HG03354 (cell line): ENCODE measurements at regions not wholly inside any gene's neighbourhood (a gene's known extent, or its start where the extent isn't known, plus 50 kb on each side); places are given as distances from the start of the nearest gene placed in this dataset.
A peak's percentile ranks its signal among the peaks of the same experiment; 100 is the strongest.
"Not testable (repeated sequence)": the region's sequence is repeated elsewhere in the genome, so short reads cannot be mapped to it uniquely, and the experiment has no call there.

Experiments used
- ATAC-seq: cut with Tn5 transposase; IDR thresholded peaks from one replicate; pipeline ENCODE4 v1.9.1; 2021; ENCODE audit warnings: mild to moderate bottlenecking; ENCODE audit not compliant: unreplicated experiment, poor library complexity, severe bottlenecking

- no peak for ATAC-seq
These were observed 128.3 kb upstream of the ARHGEF3 start for GRCh38 chr3:56929809-56930615.

GRCh38 chr3:56928379-56929068, 126.8 kb upstream of the ARHGEF3 start:
- no peak for ATAC-seq

- no peak for ATAC-seq
These were observed 126.1 kb upstream of the ARHGEF3 start for GRCh38 chr3:56927855-56928254.

GRCh38 chr3:56926947-56927282, 125.2 kb upstream of the ARHGEF3 start:
- no peak for ATAC-seq

GRCh38 chr3:56926243-56926946, 124.6 kb upstream of the ARHGEF3 start:
- no peak for ATAC-seq

- ATAC-seq: not testable (repeated sequence)
These were observed 123.0 kb upstream of the ARHGEF3 start for GRCh38 chr3:56924700-56925099.

- ATAC-seq: no peak
These were observed 121.9 kb upstream of the ARHGEF3 start for GRCh38 chr3:56923526-56924224.

- ATAC-seq: no peak
These were observed 120.1 kb upstream of the ARHGEF3 start for GRCh38 chr3:56921573-56922453.

- no peak for ATAC-seq
These were observed 118.0 kb upstream of the ARHGEF3 start for GRCh38 chr3:56919797-56920195.

GRCh38 chr3:56919137-56919796, 117.5 kb upstream of the ARHGEF3 start:
- ATAC-seq: no peak

- peak; percentile 58 for ATAC-seq
These were observed 116.4 kb upstream of the ARHGEF3 start for GRCh38 chr3:56918111-56918568.

GRCh38 chr3:56917361-56918110, 115.8 kb upstream of the ARHGEF3 start:
- peak; percentile 77 for ATAC-seq

- no peak for ATAC-seq
These were observed 115.1 kb upstream of the ARHGEF3 start for GRCh38 chr3:56916716-56917360.

GRCh38 chr3:56915966-56916586, 114.3 kb upstream of the ARHGEF3 start:
- ATAC-seq: peak; percentile 54

- ATAC-seq: no peak
These were observed 112.9 kb upstream of the ARHGEF3 start for GRCh38 chr3:56914646-56915045.

GRCh38 chr3:56911363-56911762, 109.6 kb upstream of the ARHGEF3 start:
- no peak for ATAC-seq

GRCh38 chr3:56909349-56909748, 107.6 kb upstream of the ARHGEF3 start:
- ATAC-seq: no peak
